SK-N-SH treated with all-trans-retinoic acid at 6 μM for 48 hours (cell line): ENCODE measurements at regions not wholly inside any gene's neighbourhood (a gene's known extent, or its start where the extent isn't known, plus 50 kb on each side); places are given as distances from the start of the nearest gene placed in this dataset.
"Not testable (repeated sequence)": the region's sequence is repeated elsewhere in the genome, so short reads cannot be mapped to it uniquely, and the experiment has no call there.

ENCODE experiments used
- ATAC-seq: fragments of 200-7000 bp; cut with Tn5 transposase; 3 replicates; pipeline ENCODE4 v1.9.1; 2020; ENCODE audit warnings: mild to moderate bottlenecking, moderate library complexity
- BACH2 ChIP-seq: fragments of 250-450 bp; sonication (Bioruptor Pico); IDR thresholded peaks from 2 replicates; pipeline ENCODE4 v1.9.0; 2021; ENCODE audit warnings: mild to moderate bottlenecking, borderline replicate concordance
- CSDC2 ChIP-seq: fragments of 250-450 bp; sonication (Bioruptor Pico); IDR thresholded peaks from 2 replicates; pipeline ENCODE4 v1.5.0; 2020; ENCODE audit warnings: mild to moderate bottlenecking, moderate library complexity
- CSRNP3 ChIP-seq: fragments of 250-450 bp; sonication (Bioruptor Pico); IDR thresholded peaks from 2 replicates; pipeline ENCODE4 v1.5.1; 2021; ENCODE audit warnings: mild to moderate bottlenecking, moderate library complexity
- ESRRG ChIP-seq: fragments of 250-450 bp; sonication (Bioruptor Pico); IDR thresholded peaks from 2 replicates; pipeline ENCODE4 v1.6.1; 2021; ENCODE audit warnings: mild to moderate bottlenecking
- GLIS3 ChIP-seq: fragments of 250-450 bp; sonication (Bioruptor Pico); IDR thresholded peaks from 2 replicates; pipeline ENCODE4 v1.5.0; 2020; ENCODE audit warnings: mild to moderate bottlenecking, moderate library complexity
- ISL1 ChIP-seq: fragments of 250-450 bp; sonication (Bioruptor Pico); IDR thresholded peaks from 2 replicates; pipeline ENCODE4 v2.1.2; 2022; ENCODE audit warnings: mild to moderate bottlenecking, moderate library complexity
- OSR1 ChIP-seq: fragments of 250-450 bp; sonication (Bioruptor Pico); IDR thresholded peaks from 2 replicates; pipeline ENCODE4 v1.8.0; 2022; ENCODE audit warnings: moderate library complexity, mild to moderate bottlenecking, inconsistent platforms
- PATZ1 ChIP-seq: fragments of 250-450 bp; sonication (Bioruptor Pico); IDR thresholded peaks from 2 replicates; pipeline ENCODE4 v1.8.0; 2020; ENCODE audit warnings: mild to moderate bottlenecking, moderate library complexity, borderline replicate concordance
- POU6F1 ChIP-seq: fragments of 250-450 bp; sonication (Bioruptor Pico); IDR thresholded peaks from 2 replicates; pipeline ENCODE4 v1.8.0; 2021; ENCODE audit warnings: low read depth, mild to moderate bottlenecking, moderate library complexity, borderline replicate concordance
- RARB ChIP-seq: fragments of 250-450 bp; sonication (Bioruptor Pico); IDR thresholded peaks from 2 replicates; pipeline ENCODE4 v1.8.0; 2021; ENCODE audit warnings: mild to moderate bottlenecking, moderate library complexity
- SNAI2 ChIP-seq: fragments of 250-450 bp; sonication (Bioruptor Pico); IDR thresholded peaks from 2 replicates; pipeline ENCODE4 v1.5.0; 2020; ENCODE audit warnings: mild to moderate bottlenecking, moderate library complexity
- TCF4 ChIP-seq: fragments of 250-450 bp; sonication (Bioruptor Pico); IDR thresholded peaks from 2 replicates; pipeline ENCODE4 v1.8.0; 2021; ENCODE audit warnings: mild to moderate bottlenecking, moderate library complexity, borderline replicate concordance
- TOX ChIP-seq: fragments of 250-450 bp; sonication (Bioruptor Pico); IDR thresholded peaks from 2 replicates; pipeline ENCODE4 v1.8.0; 2021; ENCODE audit warnings: mild to moderate bottlenecking, moderate library complexity, borderline replicate concordance
- ZC3H10 ChIP-seq: fragments of 250-450 bp; sonication (Bioruptor Pico); IDR thresholded peaks from 2 replicates; pipeline ENCODE4 v1.5.1; 2021; ENCODE audit warnings: mild to moderate bottlenecking, moderate library complexity
- ZFP3 ChIP-seq: fragments of 250-450 bp; sonication (Bioruptor Pico); IDR thresholded peaks from 2 replicates; pipeline ENCODE4 v1.5.0; 2020; ENCODE audit warnings: mild to moderate bottlenecking, moderate library complexity
- ZNF565 ChIP-seq: fragments of 450-650 bp; formaldehyde crosslinking; conservative IDR thresholded peaks from 2 replicates; pipeline ENCODE4 v1.5.0; 2020; ENCODE audit warnings: low read depth, mild to moderate bottlenecking, moderate library complexity
- ZNF8 ChIP-seq: fragments of 450-650 bp; formaldehyde crosslinking; IDR thresholded peaks from 2 replicates; pipeline ENCODE4 v1.5.0; 2020; ENCODE audit warnings: mild to moderate bottlenecking, moderate library complexity
- TF ChIP-seq, protein P1 (sequence below): fragments of 250-450 bp; sonication (Bioruptor Pico); IDR thresholded peaks from 2 replicates; pipeline ENCODE4 v1.5.0; 2020; ENCODE audit warnings: mild to moderate bottlenecking, moderate library complexity
- TF ChIP-seq, protein P2 (sequence below): fragments of 250-450 bp; sonication (Bioruptor Pico); IDR thresholded peaks from 2 replicates; pipeline ENCODE4 v1.5.1; 2020; ENCODE audit warnings: low read depth, mild to moderate bottlenecking, moderate library complexity

DNA sequence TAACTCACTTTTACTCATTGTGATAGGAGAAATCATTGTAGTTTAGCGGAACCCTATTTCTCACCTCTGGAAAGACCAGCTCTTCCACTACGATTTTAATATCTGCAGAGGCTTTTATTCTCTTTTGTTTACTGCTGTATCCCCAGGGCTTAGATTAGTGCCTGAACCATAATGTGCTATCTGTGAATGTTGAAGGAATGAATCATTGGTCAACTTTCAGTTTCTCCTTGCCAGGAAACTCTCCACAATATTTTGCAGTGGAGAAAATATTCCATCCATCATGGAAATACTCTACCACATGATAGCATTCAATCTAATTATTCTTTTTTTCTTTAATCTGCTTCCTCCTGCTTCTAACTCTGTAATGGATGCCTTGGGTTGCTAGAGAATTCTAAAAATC, 263.5 kb upstream of the PTPRD start (continued):
- TF ChIP-seq PATZ1 = no peak
- TF ChIP-seq BACH2 (CRISPR knock-in tag) = no peak
- no peak for TF ChIP-seq ZFP3 (CRISPR knock-in tag)
- no peak for TF ChIP-seq CSDC2
- TF ChIP-seq ESRRG (CRISPR knock-in tag) = no peak
- TF ChIP-seq ZC3H10 (CRISPR knock-in tag) = no peak; the same call in 1 of the 2 replicates
- TF ChIP-seq TOX = no peak
- TF ChIP-seq TCF4 (CRISPR knock-in tag) = no peak
- TF ChIP-seq SNAI2 (CRISPR knock-in tag) = no peak

DNA sequence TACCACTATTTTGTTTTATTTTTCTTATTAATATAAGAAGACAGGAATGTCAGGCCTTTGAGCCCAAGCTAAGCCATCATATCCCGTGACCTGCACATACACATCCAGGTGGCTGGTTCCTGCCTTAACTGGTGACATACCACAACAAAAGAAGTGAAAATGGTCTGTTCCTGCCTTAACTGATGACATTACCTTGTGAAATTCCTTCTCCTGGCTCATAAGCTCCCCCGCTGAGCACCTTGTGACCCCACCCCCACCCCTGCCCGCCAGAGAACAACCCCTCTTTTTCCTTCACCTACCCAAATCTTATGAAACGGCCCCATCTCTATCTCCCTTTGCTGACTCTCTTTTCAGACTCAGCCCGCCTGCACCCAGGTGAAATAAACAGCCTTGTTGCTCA, 277.5 kb upstream of the PTPRD start:
- not testable (repeated sequence) for ATAC-seq

GRCh38 chr9:10899509-10899908, 286.7 kb upstream of the PTPRD start:
- no peak for ATAC-seq
- TF ChIP-seq OSR1 (CRISPR knock-in tag) (no peak), BACH2 (CRISPR knock-in tag) (no peak), SNAI2 (CRISPR knock-in tag) (no peak), CSRNP3 (CRISPR knock-in tag) (no peak), ISL1 (CRISPR knock-in tag) (no peak), ESRRG (CRISPR knock-in tag) (no peak), GLIS3 (CRISPR knock-in tag) (no peak)

- TF ChIP-seq ZC3H10 (CRISPR knock-in tag) = no peak
- TF ChIP-seq TOX = no peak
- TF ChIP-seq ZNF565 (CRISPR knock-in tag) = no peak
- TF ChIP-seq CSDC2 = no peak
- TF ChIP-seq ESRRG (CRISPR knock-in tag) = no peak
- no peak for TF ChIP-seq ZNF8
- TF ChIP-seq CSRNP3 (CRISPR knock-in tag) = no peak
- TF ChIP-seq BACH2 (CRISPR knock-in tag) = no peak
- no peak for TF ChIP-seq RARB
- no peak for TF ChIP-seq TCF4 (CRISPR knock-in tag)
- TF ChIP-seq PATZ1 = no peak
- no peak for TF ChIP-seq SNAI2 (CRISPR knock-in tag)
- TF ChIP-seq POU6F1 (CRISPR knock-in tag) = no peak
- TF ChIP-seq, protein P1, sequence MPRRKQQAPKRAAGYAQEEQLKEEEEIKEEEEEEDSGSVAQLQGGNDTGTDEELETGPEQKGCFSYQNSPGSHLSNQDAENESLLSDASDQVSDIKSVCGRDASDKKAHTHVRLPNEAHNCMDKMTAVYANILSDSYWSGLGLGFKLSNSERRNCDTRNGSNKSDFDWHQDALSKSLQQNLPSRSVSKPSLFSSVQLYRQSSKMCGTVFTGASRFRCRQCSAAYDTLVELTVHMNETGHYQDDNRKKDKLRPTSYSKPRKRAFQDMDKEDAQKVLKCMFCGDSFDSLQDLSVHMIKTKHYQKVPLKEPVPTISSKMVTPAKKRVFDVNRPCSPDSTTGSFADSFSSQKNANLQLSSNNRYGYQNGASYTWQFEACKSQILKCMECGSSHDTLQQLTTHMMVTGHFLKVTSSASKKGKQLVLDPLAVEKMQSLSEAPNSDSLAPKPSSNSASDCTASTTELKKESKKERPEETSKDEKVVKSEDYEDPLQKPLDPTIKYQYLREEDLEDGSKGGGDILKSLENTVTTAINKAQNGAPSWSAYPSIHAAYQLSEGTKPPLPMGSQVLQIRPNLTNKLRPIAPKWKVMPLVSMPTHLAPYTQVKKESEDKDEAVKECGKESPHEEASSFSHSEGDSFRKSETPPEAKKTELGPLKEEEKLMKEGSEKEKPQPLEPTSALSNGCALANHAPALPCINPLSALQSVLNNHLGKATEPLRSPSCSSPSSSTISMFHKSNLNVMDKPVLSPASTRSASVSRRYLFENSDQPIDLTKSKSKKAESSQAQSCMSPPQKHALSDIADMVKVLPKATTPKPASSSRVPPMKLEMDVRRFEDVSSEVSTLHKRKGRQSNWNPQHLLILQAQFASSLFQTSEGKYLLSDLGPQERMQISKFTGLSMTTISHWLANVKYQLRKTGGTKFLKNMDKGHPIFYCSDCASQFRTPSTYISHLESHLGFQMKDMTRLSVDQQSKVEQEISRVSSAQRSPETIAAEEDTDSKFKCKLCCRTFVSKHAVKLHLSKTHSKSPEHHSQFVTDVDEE = no peak
- TF ChIP-seq, protein P2, sequence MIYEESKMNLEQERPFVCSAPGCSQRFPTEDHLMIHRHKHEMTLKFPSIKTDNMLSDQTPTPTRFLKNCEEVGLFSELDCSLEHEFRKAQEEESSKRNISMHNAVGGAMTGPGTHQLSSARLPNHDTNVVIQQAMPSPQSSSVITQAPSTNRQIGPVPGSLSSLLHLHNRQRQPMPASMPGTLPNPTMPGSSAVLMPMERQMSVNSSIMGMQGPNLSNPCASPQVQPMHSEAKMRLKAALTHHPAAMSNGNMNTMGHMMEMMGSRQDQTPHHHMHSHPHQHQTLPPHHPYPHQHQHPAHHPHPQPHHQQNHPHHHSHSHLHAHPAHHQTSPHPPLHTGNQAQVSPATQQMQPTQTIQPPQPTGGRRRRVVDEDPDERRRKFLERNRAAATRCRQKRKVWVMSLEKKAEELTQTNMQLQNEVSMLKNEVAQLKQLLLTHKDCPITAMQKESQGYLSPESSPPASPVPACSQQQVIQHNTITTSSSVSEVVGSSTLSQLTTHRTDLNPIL (CRISPR knock-in tag) = no peak
- no peak for ATAC-seq
Measured at GRCh38 chr9:10903969-10904368, 291.2 kb upstream of the PTPRD start.
